ENCODE measurements at regions not wholly inside any gene's neighbourhood (a gene's known extent, or its start where the extent isn't known, plus 50 kb on each side); places are given as distances from the start of the nearest gene placed in this dataset.
A peak's percentile ranks its signal among the peaks of the same experiment; 100 is the strongest.
"Not testable (repeated sequence)": the region's sequence is repeated elsewhere in the genome, so short reads cannot be mapped to it uniquely, and the experiment has no call there.

DNA sequence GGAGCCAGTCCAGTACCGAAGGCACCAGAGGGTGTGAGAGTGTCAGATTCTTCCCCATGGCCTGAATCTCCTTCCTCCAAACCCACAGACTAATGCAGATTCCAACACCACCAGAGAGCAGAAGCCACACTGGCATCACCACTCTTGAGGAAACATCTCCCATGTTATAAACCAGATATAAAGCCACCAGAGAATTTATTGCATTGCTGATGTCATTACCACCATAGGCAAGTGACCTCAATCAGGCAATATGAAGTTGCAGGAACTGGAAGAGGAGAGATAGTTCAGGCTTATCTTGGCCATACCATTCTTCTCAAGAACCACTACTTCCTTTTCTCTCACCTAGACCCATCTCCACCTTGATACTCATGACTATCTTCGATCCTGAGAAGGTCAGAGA lies 653.4 kb downstream of the TMEM121 start:
- Histone ChIP-seq H3K9me3 (no peaks in the 10 kb centered on the region), H3K4me1 (peaks cover 29% of the 10 kb centered on the region), H3K36me3 (ENCODE audit: control insufficient read depth, insufficient read depth, low read length) (no peaks in the 10 kb centered on the region), H3K27me3 (replicated peaks; ENCODE audit: control insufficient read depth, insufficient read depth, low read length) (no peaks in the 10 kb centered on the region), H3K4me3 (ENCODE audit: low read depth, low read length) (no peak overlapping the region)
- CTCF ChIA-PET, result no interaction called here
- DNase-seq, result no peak
- TF ChIP-seq CTCF (IDR thresholded peaks at IDR 0.05; ENCODE audit: insufficient read depth in 1 of 2, low read depth in 1 of 2, low read length in 1 of 2, severe bottlenecking in 1 of 2, unreplicated experiment in 1 of 2), result no peak
- Mint-ChIP-seq H3K4me3 (ENCODE audit: unreplicated experiment) (no peak overlapping the region), H3K27me3 (ENCODE audit: insufficient read depth, unreplicated experiment) (no peaks in the 10 kb centered on the region), H3K36me3 (ENCODE audit: insufficient read depth, unreplicated experiment) (no peaks in the 10 kb centered on the region), H3K9me3 (ENCODE audit: unreplicated experiment) (peaks cover 8% of the 10 kb centered on the region), H3K27ac (ENCODE audit: unreplicated experiment) (no peak overlapping the region), H3K4me1 (ENCODE audit: low read depth, unreplicated experiment) (peaks cover 27% of the 10 kb centered on the region)
- intact Hi-C loops (cut with micrococcal nuclease; ENCODE audit: unreplicated experiment), result no loop called here
- no TSS peak for BruUV-seq (replicated peaks)
- POLR2A ChIA-PET, result no interaction called here

- H3K4me1 ChIP-seq, result peaks cover 44% of the 10 kb centered on the region
- POLR2A ChIA-PET; H3K36me3 ChIP-seq (ENCODE audit: control insufficient read depth, insufficient read depth, low read length); H3K27me3 Mint-ChIP-seq (ENCODE audit: insufficient read depth, unreplicated experiment); H3K27ac Mint-ChIP-seq (ENCODE audit: unreplicated experiment); H3K36me3 Mint-ChIP-seq (ENCODE audit: insufficient read depth, unreplicated experiment); BruUV-seq (replicated peaks); H3K4me3 ChIP-seq (ENCODE audit: low read depth, low read length); H3K27me3 ChIP-seq (replicated peaks; ENCODE audit: control insufficient read depth, insufficient read depth, low read length); CTCF ChIA-PET; H3K9me3 Mint-ChIP-seq (ENCODE audit: unreplicated experiment); DNase-seq; H3K9me3 ChIP-seq: not testable (repeated sequence)
- intact Hi-C loops (cut with micrococcal nuclease; ENCODE audit: unreplicated experiment), result loop anchor here (2.0 kb wide), 1 partner anchor 22 kb away; no protein-coding TSS in a partner anchor
- peaks cover 34% of the 10 kb centered on the region for H3K4me1 Mint-ChIP-seq (ENCODE audit: low read depth, unreplicated experiment)
- peak overlapping the region; percentile 25 for H3K4me3 Mint-ChIP-seq (ENCODE audit: unreplicated experiment)
Observed at GRCh38 chr14:106184771-106185170, 658.4 kb downstream of the TMEM121 start.

DNA sequence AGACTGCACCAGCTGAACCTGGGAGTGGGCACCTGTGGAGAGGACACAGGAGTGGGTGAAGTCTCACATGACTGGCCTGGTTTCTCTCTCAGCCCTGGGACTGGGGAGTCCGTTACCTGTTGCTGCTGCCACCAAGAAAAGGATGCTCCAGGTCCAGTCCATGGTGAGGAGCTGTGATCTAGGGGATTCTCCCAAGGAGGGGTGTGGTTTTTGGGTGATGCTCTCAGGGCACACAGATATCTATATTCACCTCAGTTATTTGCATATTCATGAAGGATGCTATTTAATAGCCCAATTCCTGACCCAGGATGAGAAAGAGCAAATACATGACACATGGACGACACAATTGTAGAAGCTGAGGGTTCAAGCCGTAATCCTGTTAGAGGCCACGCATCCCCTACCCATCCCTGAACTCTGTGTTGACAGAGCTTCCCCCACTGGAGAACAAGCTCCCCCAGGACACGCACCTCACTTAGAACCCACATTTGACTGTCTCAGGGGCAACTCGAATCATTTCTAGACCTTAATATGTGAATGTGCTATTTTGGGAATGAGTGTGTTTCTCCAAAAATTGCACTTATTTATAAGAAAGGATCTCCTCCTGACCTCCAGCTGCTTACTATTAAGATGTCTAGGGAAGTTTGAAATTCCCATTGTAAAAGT lies 658.9 kb downstream of the TMEM121 start:
- H3K4me3 Mint-ChIP-seq (ENCODE audit: unreplicated experiment), result peak overlapping the region; percentile 9
- H3K27ac Mint-ChIP-seq (ENCODE audit: unreplicated experiment); H3K27me3 Mint-ChIP-seq (ENCODE audit: insufficient read depth, unreplicated experiment); BruUV-seq (replicated peaks); H3K27me3 ChIP-seq (replicated peaks; ENCODE audit: control insufficient read depth, insufficient read depth, low read length); H3K9me3 Mint-ChIP-seq (ENCODE audit: unreplicated experiment); H3K4me3 ChIP-seq (ENCODE audit: low read depth, low read length); CTCF ChIA-PET; H3K36me3 Mint-ChIP-seq (ENCODE audit: insufficient read depth, unreplicated experiment); H3K36me3 ChIP-seq (ENCODE audit: control insufficient read depth, insufficient read depth, low read length); H3K9me3 ChIP-seq; DNase-seq; POLR2A ChIA-PET: not testable (repeated sequence)
- intact Hi-C loops (cut with micrococcal nuclease; ENCODE audit: unreplicated experiment), result loop anchor here (2.0 kb wide), 1 partner anchor 21 kb away; no protein-coding TSS in a partner anchor
- peaks cover 48% of the 10 kb centered on the region for H3K4me1 ChIP-seq
- peaks cover 40% of the 10 kb centered on the region for H3K4me1 Mint-ChIP-seq (ENCODE audit: low read depth, unreplicated experiment)

- Mint-ChIP-seq H3K27me3 (ENCODE audit: insufficient read depth, unreplicated experiment) (no peaks in the 10 kb centered on the region), H3K27ac (ENCODE audit: unreplicated experiment) (peak overlapping the region; percentile 42), H3K4me1 (ENCODE audit: low read depth, unreplicated experiment) (peaks cover 41% of the 10 kb centered on the region), H3K36me3 (ENCODE audit: insufficient read depth, unreplicated experiment) (no peaks in the 10 kb centered on the region), H3K4me3 (ENCODE audit: unreplicated experiment) (peak overlapping the region; percentile 9), H3K9me3 (ENCODE audit: unreplicated experiment) (no peaks in the 10 kb centered on the region)
- ChIA-PET POLR2A (no interaction called here), CTCF (no interaction called here)
- Histone ChIP-seq H3K9me3 (no peaks in the 10 kb centered on the region), H3K4me3 (ENCODE audit: low read depth, low read length) (no peak overlapping the region), H3K4me1 (peaks cover 48% of the 10 kb centered on the region), H3K27me3 (replicated peaks; ENCODE audit: control insufficient read depth, insufficient read depth, low read length) (no peaks in the 10 kb centered on the region), H3K36me3 (ENCODE audit: control insufficient read depth, insufficient read depth, low read length) (no peaks in the 10 kb centered on the region)
- DNase-seq, result no peak
- TF ChIP-seq CTCF (IDR thresholded peaks at IDR 0.05; ENCODE audit: insufficient read depth in 1 of 2, low read depth in 1 of 2, low read length in 1 of 2, severe bottlenecking in 1 of 2, unreplicated experiment in 1 of 2), result no peak
- intact Hi-C loops (cut with micrococcal nuclease; ENCODE audit: unreplicated experiment), result loop anchor here (2.0 kb wide), 1 partner anchor 21 kb away; no protein-coding TSS in a partner anchor
- BruUV-seq (replicated peaks), result no TSS peak
Observed at GRCh38 chr14:106185837-106186233, 659.5 kb downstream of the TMEM121 start.
